NCI-H2196 treated with DMSO at 0.1 percent for 48 hours (cell line): ENCODE measurements at regions not wholly inside any gene's neighbourhood (a gene's known extent, or its start where the extent isn't known, plus 50 kb on each side); places are given as distances from the start of the nearest gene placed in this dataset.
"Not testable (repeated sequence)": the region's sequence is repeated elsewhere in the genome, so short reads cannot be mapped to it uniquely, and the experiment has no call there.

Source experiments
- DNase-seq: peaks from one replicate; lab custom pipeline; 2025; ENCODE audit not compliant: unreplicated experiment; lab: John Stamatoyannopoulos, UW

GRCh38 chr3:106071306-106071705, 202.5 kb upstream of the CBLB start:
- no peak for DNase-seq

- DNase-seq = not testable (repeated sequence)
Observed at GRCh38 chr3:106072596-106072995, 203.8 kb upstream of the CBLB start.

- not testable (repeated sequence) for DNase-seq
Observed at GRCh38 chr3:106073806-106074205, 205.0 kb upstream of the CBLB start.

GRCh38 chr3:106075731-106076130, 206.9 kb upstream of the CBLB start:
- not testable (repeated sequence) for DNase-seq

GRCh38 chr3:106078635-106079034, 209.8 kb upstream of the CBLB start:
- no peak for DNase-seq

GRCh38 chr3:106082616-106083015, 213.8 kb upstream of the CBLB start:
- DNase-seq = no peak

- DNase-seq = no peak
Observed at GRCh38 chr3:106083207-106083606, 214.4 kb upstream of the CBLB start.

GRCh38 chr3:106083854-106084253, 215.0 kb upstream of the CBLB start:
- no peak for DNase-seq

- DNase-seq = no peak
Observed at GRCh38 chr3:106086038-106086437, 217.2 kb upstream of the CBLB start.

- no peak for DNase-seq
Observed at GRCh38 chr3:106086636-106087035, 217.8 kb upstream of the CBLB start.

- no peak for DNase-seq
Observed at GRCh38 chr3:106088304-106088703, 219.5 kb upstream of the CBLB start.

GRCh38 chr3:106088899-106089298, 220.1 kb upstream of the CBLB start:
- DNase-seq = no peak

GRCh38 chr3:106089806-106090205, 221.0 kb upstream of the CBLB start:
- no peak for DNase-seq

GRCh38 chr3:106092792-106093191, 224.0 kb upstream of the CBLB start:
- DNase-seq = no peak

GRCh38 chr3:106093616-106094015, 224.8 kb upstream of the CBLB start:
- DNase-seq = no peak

GRCh38 chr3:106097817-106098435, 229.1 kb upstream of the CBLB start:
- no peak for DNase-seq

- DNase-seq = no peak
Observed at GRCh38 chr3:106103383-106103782, 234.6 kb upstream of the CBLB start.

GRCh38 chr3:106104078-106104477, 235.3 kb upstream of the CBLB start:
- no peak for DNase-seq

GRCh38 chr3:106108925-106109324, 240.1 kb upstream of the CBLB start:
- no peak for DNase-seq

- not testable (repeated sequence) for DNase-seq
Observed at GRCh38 chr3:106112561-106112960, 243.7 kb upstream of the CBLB start.

GRCh38 chr3:106113747-106114146, 244.9 kb upstream of the CBLB start:
- no peak for DNase-seq

GRCh38 chr3:106114220-106114619, 245.4 kb upstream of the CBLB start:
- no peak for DNase-seq

- no peak for DNase-seq
Observed at GRCh38 chr3:106114848-106115247, 246.0 kb upstream of the CBLB start.
